K562 (cell line): ENCODE measurements at regions not wholly inside any gene's neighbourhood (a gene's known extent, or its start where the extent isn't known, plus 50 kb on each side); places are given as distances from the start of the nearest gene placed in this dataset.

ENCODE experiments used
- ATAC-seq: fragments of 200-7000 bp; cut with Tn5 transposase; 3 replicates; pipeline ENCODE4 v1.9.1; 2020; ENCODE audit warnings: moderate library complexity
- BruUV-seq: library from RNA; stranded (reverse); fragments of 400-500 nt; replicated peaks from 2 replicates; lab custom pipeline; 2021; lab: Mats Ljungman, UMichigan
- CTCF ChIA-PET: fragments of 300-600 bp; formaldehyde crosslinking; extraction: SDS; loops from one replicate; lab custom pipeline; 2021; ENCODE audit warnings: low intra/inter-chr PET ratio; lab: Yijun Ruan, JAX
- POLR2A ChIA-PET: fragments of 300-600, 350-650 bp; sonication (Branson Sonifier 250); formaldehyde crosslinking; extraction: SDS; loops from one replicate; lab custom pipeline; 2021; ENCODE audit warnings: antibody characterized with exemption, inconsistent platforms; lab: Yijun Ruan, JAX
- DNase-seq, 4 experiments: peaks; one replicate each; pipeline versions ENCODE4 v3.0.0 to v3.0.0-alpha.2; 2011 to 2018; ENCODE audit warnings: low spot score in 3 of 4, mixed read lengths in 3 of 4; ENCODE audit errors: extremely low read depth in 1 of 4
- FAIRE-seq: peaks from 2 replicates; lab custom pipeline; 2011; peaks lifted over from hg19 to GRCh38; lab: Jason Lieb, UNC
- H2AFZ ChIP-seq: 2 replicates; pipeline ENCODE4 v1.6.0; 2011; ENCODE audit warnings: low read depth, low read length, control low read depth, inconsistent platforms
- H3K27ac ChIP-seq: fragments of 200-600 bp; 3 replicates; pipeline ENCODE4 v1.8.0; 2011; ENCODE audit warnings: low read depth, mild to moderate bottlenecking, control low read depth, inconsistent platforms, low read length, moderate library complexity, mixed read lengths; ENCODE audit errors: extremely low read depth
- H3K27me3 ChIP-seq, 2 experiments: fragments of 300-600 bp in 1 of 2; 2 replicates in 1 of 2; 3 replicates in 1 of 2; pipeline versions ENCODE4 v1.6.0 to v1.8.0; 2011; ENCODE audit warnings: inconsistent platforms in 2 of 2, low read length in 2 of 2, mild to moderate bottlenecking in 1 of 2, mixed read lengths in 1 of 2, moderate library complexity in 1 of 2; ENCODE audit not compliant: control insufficient read depth in 2 of 2, insufficient read depth in 2 of 2
- H3K36me3 ChIP-seq: fragments of 300-600 bp; 3 replicates; pipeline ENCODE4 v1.8.0; 2011; ENCODE audit warnings: mild to moderate bottlenecking, low read length, inconsistent platforms; ENCODE audit not compliant: control insufficient read depth, insufficient read depth
- H3K4me1 ChIP-seq, 2 experiments: fragments of 200-600 bp in 1 of 2; replicated peaks in 1 of 2; 2 replicates in 1 of 2; 3 replicates in 1 of 2; pipeline versions ENCODE4 v1.5.1 to v1.8.0; 2011; ENCODE audit warnings: inconsistent platforms in 2 of 2, low read length in 2 of 2, mild to moderate bottlenecking in 1 of 2, mixed read lengths in 1 of 2, moderate library complexity in 1 of 2; ENCODE audit not compliant: control insufficient read depth in 2 of 2, insufficient read depth in 2 of 2
- H3K4me2 ChIP-seq: 2 replicates; pipeline ENCODE4 v1.6.1; 2011; ENCODE audit warnings: low read length, control low read depth, inconsistent platforms, mixed read lengths; ENCODE audit not compliant: insufficient read depth
- H3K4me3 ChIP-seq: fragments of 200-600 bp; sonication (generic), shearing (Covaris generic); 2 replicates; pipeline ENCODE4 v1.5.1; 2016; ENCODE audit warnings: control low read depth, inconsistent platforms
- H3K79me2 ChIP-seq: fragments of 200-600 bp; 3 replicates; pipeline ENCODE4 v1.8.0; 2011; ENCODE audit warnings: low read length, inconsistent platforms; ENCODE audit not compliant: control insufficient read depth, insufficient read depth
- H3K9ac ChIP-seq, 2 experiments: 2 replicates each; pipeline versions ENCODE4 v1.6.0 to v1.6.1; 2011; ENCODE audit warnings: low read depth in 2 of 2, low read length in 2 of 2, control low read depth in 1 of 2, inconsistent platforms in 1 of 2, mild to moderate bottlenecking in 1 of 2, mixed read lengths in 1 of 2; ENCODE audit not compliant: insufficient read depth in 1 of 2
- H3K9me1 ChIP-seq: one replicate; pipeline ENCODE4 v1.6.0; 2011; ENCODE audit warnings: inconsistent platforms, mild to moderate bottlenecking, low read length, moderate library complexity; ENCODE audit not compliant: control insufficient read depth, insufficient read depth
- H3K9me3 ChIP-seq: replicated peaks from 2 replicates; pipeline ENCODE4 v1.5.1; 2011; ENCODE audit warnings: low read depth, low read length, inconsistent platforms; ENCODE audit not compliant: control insufficient read depth, insufficient read depth
- H4K20me1 ChIP-seq: replicated peaks from 2 replicates; pipeline ENCODE4 v1.6.1; 2011; ENCODE audit warnings: low read length, inconsistent platforms, mixed read lengths; ENCODE audit not compliant: control insufficient read depth, insufficient read depth
- SMAD4 ChIP-seq: fragments of 250-450 bp; sonication (Bioruptor Pico); conservative IDR thresholded peaks from 2 replicates; pipeline ENCODE4 v1.8.0; 2021; ENCODE audit warnings: inconsistent platforms, mild to moderate bottlenecking, moderate library complexity
- STAG1 ChIP-seq: sonication (generic); formaldehyde crosslinking; IDR thresholded peaks from 2 replicates; pipeline ENCODE4 v1.5.0; 2020; ENCODE audit warnings: missing genetic modification reagents, borderline replicate concordance
- TFAP4 ChIP-seq: sonication (generic); formaldehyde crosslinking; IDR thresholded peaks from 2 replicates; pipeline ENCODE4 v1.8.0; 2022; ENCODE audit warnings: missing genetic modification reagents, mild to moderate bottlenecking, moderate library complexity, borderline replicate concordance
- ZBTB12 ChIP-seq: fragments of 250-450 bp; sonication (Bioruptor Pico); IDR thresholded peaks from 2 replicates; pipeline ENCODE4 v1.4.0; 2020
- WGBS: fragments of 100-300 bp; shearing (Covaris generic); methylation state at CpG from one replicate; pipeline ENCODE4 v1.1.6; 2016; ENCODE audit warnings: low coverage, mixed read lengths; ENCODE audit not compliant: insufficient coverage; ENCODE audit errors: missing lambda C conversion rate; 5-methylcytosine and 5-hydroxymethylcytosine counted together
- in situ Hi-C: fragments of 300-500 bp; cut with MboI; formaldehyde crosslinking; loops from 4 replicates; pipeline ENCODE4 v1.15.0; 2018; ENCODE audit warnings: inconsistent platforms, mixed read lengths
- intact Hi-C: fragments of 100-400 bp; cut with micrococcal nuclease; formaldehyde crosslinking; loops from 2 replicates; pipeline ENCODE4 v1.14.2; 2022
- TF ChIP-seq, protein P1 (sequence below): fragments of 150-350 bp; IDR thresholded peaks from 2 replicates; pipeline ENCODE4 v1.6.1; 2014; ENCODE audit warnings: low read depth, mild to moderate bottlenecking, low read length, borderline replicate concordance

GRCh38 chr3:20480786-20481365, 294.9 kb upstream of the SGO1 start:
- WGBS: under 1% methylated on average over 5 of the region's 5 CpGs
- no peak for FAIRE-seq
- no peak for ATAC-seq
- H3K4me3 ChIP-seq: no peak overlapping the region
- no peak overlapping the region for H3K9ac ChIP-seq
- POLR2A ChIA-PET: no interaction called here
- H3K27ac ChIP-seq: no peak overlapping the region
- H3K9me1 ChIP-seq: no peaks in the 10 kb centered on the region
- intact Hi-C loops: no loop called here
- DNase-seq: no peak
- H2AFZ ChIP-seq: no peak overlapping the region
- H4K20me1 ChIP-seq: no peaks in the 10 kb centered on the region
- TF ChIP-seq STAG1 (CRISPR knock-in tag) (no peak), TFAP4 (CRISPR knock-in tag) (no peak), ZBTB12 (CRISPR knock-in tag) (no peak), SMAD4 (CRISPR knock-in tag) (no peak)
- TF ChIP-seq, protein P1, sequence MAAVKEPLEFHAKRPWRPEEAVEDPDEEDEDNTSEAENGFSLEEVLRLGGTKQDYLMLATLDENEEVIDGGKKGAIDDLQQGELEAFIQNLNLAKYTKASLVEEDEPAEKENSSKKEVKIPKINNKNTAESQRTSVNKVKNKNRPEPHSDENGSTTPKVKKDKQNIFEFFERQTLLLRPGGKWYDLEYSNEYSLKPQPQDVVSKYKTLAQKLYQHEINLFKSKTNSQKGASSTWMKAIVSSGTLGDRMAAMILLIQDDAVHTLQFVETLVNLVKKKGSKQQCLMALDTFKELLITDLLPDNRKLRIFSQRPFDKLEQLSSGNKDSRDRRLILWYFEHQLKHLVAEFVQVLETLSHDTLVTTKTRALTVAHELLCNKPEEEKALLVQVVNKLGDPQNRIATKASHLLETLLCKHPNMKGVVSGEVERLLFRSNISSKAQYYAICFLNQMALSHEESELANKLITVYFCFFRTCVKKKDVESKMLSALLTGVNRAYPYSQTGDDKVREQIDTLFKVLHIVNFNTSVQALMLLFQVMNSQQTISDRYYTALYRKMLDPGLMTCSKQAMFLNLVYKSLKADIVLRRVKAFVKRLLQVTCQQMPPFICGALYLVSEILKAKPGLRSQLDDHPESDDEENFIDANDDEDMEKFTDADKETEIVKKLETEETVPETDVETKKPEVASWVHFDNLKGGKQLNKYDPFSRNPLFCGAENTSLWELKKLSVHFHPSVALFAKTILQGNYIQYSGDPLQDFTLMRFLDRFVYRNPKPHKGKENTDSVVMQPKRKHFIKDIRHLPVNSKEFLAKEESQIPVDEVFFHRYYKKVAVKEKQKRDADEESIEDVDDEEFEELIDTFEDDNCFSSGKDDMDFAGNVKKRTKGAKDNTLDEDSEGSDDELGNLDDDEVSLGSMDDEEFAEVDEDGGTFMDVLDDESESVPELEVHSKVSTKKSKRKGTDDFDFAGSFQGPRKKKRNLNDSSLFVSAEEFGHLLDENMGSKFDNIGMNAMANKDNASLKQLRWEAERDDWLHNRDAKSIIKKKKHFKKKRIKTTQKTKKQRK: no peak
- no peak overlapping the region for H3K4me2 ChIP-seq
- H3K27me3 ChIP-seq: no peaks in the 10 kb centered on the region
- H3K36me3 ChIP-seq: no peaks in the 10 kb centered on the region
- CTCF ChIA-PET: no interaction called here
- H3K79me2 ChIP-seq: no peaks in the 10 kb centered on the region
- no peaks in the 10 kb centered on the region for H3K4me1 ChIP-seq
- BruUV-seq: no TSS peak
- H3K9me3 ChIP-seq: no peaks in the 10 kb centered on the region
- in situ Hi-C loops: no loop called here
